GM12878 (cell line): ENCODE measurements at regions not wholly inside any gene's neighbourhood (a gene's known extent, or its start where the extent isn't known, plus 50 kb on each side); places are given as distances from the start of the nearest gene placed in this dataset.

Source experiments
- ATAC-seq: fragments of 200-7000 bp; cut with Tn5 transposase; 3 replicates; pipeline ENCODE4 v1.9.1; 2020; ENCODE audit warnings: mild to moderate bottlenecking, moderate library complexity
- BruUV-seq: library from RNA; stranded (reverse); fragments of 400-500 nt; replicated peaks from 2 replicates; lab custom pipeline; 2021; lab: Mats Ljungman, UMichigan
- CTCF ChIA-PET: fragments of 300-600 bp; sonication (Branson Sonifier 250); formaldehyde crosslinking; extraction: SDS; loops from one replicate; lab custom pipeline; 2021; ENCODE audit warnings: inconsistent platforms; lab: Yijun Ruan, JAX
- POLR2A ChIA-PET: fragments of 350-600 bp; formaldehyde crosslinking; extraction: SDS; loops from one replicate; lab custom pipeline; 2021; ENCODE audit warnings: inconsistent platforms; lab: Charles Lee
- RAD21 ChIA-PET: fragments of 300-600 bp; sonication (Branson Sonifier 250); formaldehyde crosslinking; loops from one replicate; lab custom pipeline; 2023; ENCODE audit warnings: antibody characterized with exemption; ENCODE audit not compliant: unreplicated experiment; lab: Charles Lee
- SMC1A ChIA-PET: fragments of 300-600 bp; sonication (Branson Sonifier 250); formaldehyde crosslinking; loops from one replicate; lab custom pipeline; 2023; ENCODE audit not compliant: unreplicated experiment, uncharacterized antibody; lab: Charles Lee
- DNase-seq: peaks from one replicate; pipeline ENCODE4 v3.0.0-alpha.2; 2011; ENCODE audit warnings: low read depth, low spot score
- FAIRE-seq: peaks from 3 replicates; lab custom pipeline; 2011; peaks lifted over from hg19 to GRCh38; lab: Jason Lieb, UNC
- H2AFZ ChIP-seq: 2 replicates; pipeline ENCODE4 v1.6.0; 2011; ENCODE audit warnings: low read depth, low read length, control low read depth; ENCODE audit not compliant: control insufficient read depth
- H3K27ac ChIP-seq: 2 replicates; pipeline ENCODE4 v1.5.1; 2011; ENCODE audit warnings: control low read depth; ENCODE audit not compliant: control insufficient read depth, insufficient read depth
- H3K27me3 ChIP-seq, 2 experiments: replicated peaks in 1 of 2; 2 replicates each; pipeline versions ENCODE4 v1.6.0 to v1.6.1; 2011; ENCODE audit warnings: low read length in 1 of 2; ENCODE audit not compliant: control insufficient read depth in 2 of 2, insufficient read depth in 2 of 2
- H3K36me3 ChIP-seq, 2 experiments: 2 replicates each; pipeline ENCODE4 v1.5.1; 2011; ENCODE audit warnings: low read length in 1 of 2; ENCODE audit not compliant: control insufficient read depth in 2 of 2, insufficient read depth in 2 of 2
- H3K4me1 ChIP-seq: 2 replicates; pipeline ENCODE4 v1.6.1; 2011; ENCODE audit warnings: mild to moderate bottlenecking, low read length, moderate library complexity, mixed read lengths; ENCODE audit not compliant: control insufficient read depth, insufficient read depth
- H3K4me2 ChIP-seq: 2 replicates; pipeline ENCODE4 v1.6.0; 2011; ENCODE audit warnings: control low read depth; ENCODE audit not compliant: control insufficient read depth, insufficient read depth
- H3K4me3 ChIP-seq: fragments of 200-600 bp; sonication (generic); 2 replicates; pipeline ENCODE4 v1.5.1; 2016
- H3K79me2 ChIP-seq: 2 replicates; pipeline ENCODE4 v1.6.0; 2011; ENCODE audit warnings: low read length; ENCODE audit not compliant: control insufficient read depth, insufficient read depth
- H3K9ac ChIP-seq: 2 replicates; pipeline ENCODE4 v1.8.0; 2011; ENCODE audit warnings: low read length, control low read depth, mixed read lengths; ENCODE audit not compliant: control insufficient read depth, insufficient read depth
- H3K9me3 ChIP-seq: replicated peaks from 3 replicates; pipeline ENCODE4 v1.5.1; 2011; ENCODE audit warnings: mild to moderate bottlenecking, low read length; ENCODE audit not compliant: control insufficient read depth, insufficient read depth
- H4K20me1 ChIP-seq: 2 replicates; pipeline ENCODE4 v1.6.0; 2011; ENCODE audit not compliant: control insufficient read depth, insufficient read depth
- CEBPB ChIP-seq, 2 experiments: fragments of 150-350 bp in 1 of 2; IDR thresholded peaks; 2 replicates each; pipeline ENCODE4 v1.6.1; 2012 to 2014; ENCODE audit warnings: low read depth in 2 of 2, low read length in 2 of 2, borderline replicate concordance in 1 of 2, inconsistent platforms in 1 of 2
- CREB1 ChIP-seq: IDR thresholded peaks from 2 replicates; pipeline ENCODE4 v1.6.1; 2012; ENCODE audit warnings: low read depth, mild to moderate bottlenecking, inconsistent platforms
- GABPA ChIP-seq: IDR thresholded peaks from 2 replicates; pipeline ENCODE4 v1.6.1; 2014; ENCODE audit warnings: antibody characterized with exemption, low read depth, mild to moderate bottlenecking, inconsistent platforms
- IKZF1 ChIP-seq: fragments of 450-650 bp; conservative IDR thresholded peaks from 2 replicates; pipeline ENCODE4 v1.6.1; 2017; ENCODE audit warnings: antibody characterized with exemption, mild to moderate bottlenecking
- IRF4 ChIP-seq: IDR thresholded peaks from 2 replicates; pipeline ENCODE4 v1.6.1; 2011; ENCODE audit warnings: low read depth, low read length
- MLLT1 ChIP-seq: fragments of 450-650 bp; IDR thresholded peaks from 2 replicates; pipeline ENCODE4 v1.6.1; 2016; ENCODE audit warnings: mild to moderate bottlenecking
- MYB ChIP-seq: fragments of 150-350 bp; IDR thresholded peaks from 2 replicates; pipeline ENCODE4 v1.6.1; 2014; ENCODE audit warnings: mild to moderate bottlenecking, low read depth, low read length, borderline replicate concordance
- PAX8 ChIP-seq: fragments of 450-650 bp; IDR thresholded peaks from 2 replicates; pipeline ENCODE4 v1.6.1; 2017; ENCODE audit warnings: mild to moderate bottlenecking, moderate library complexity
- PML ChIP-seq: IDR thresholded peaks from 2 replicates; pipeline ENCODE4 v1.6.1; 2012; ENCODE audit warnings: low read length, inconsistent platforms
- STAT1 ChIP-seq: fragments of 450-650 bp; conservative IDR thresholded peaks from 2 replicates; pipeline ENCODE4 v1.6.1; 2014; ENCODE audit warnings: antibody characterized with exemption, mild to moderate bottlenecking
- WGBS: methylation state at CpG from one replicate; pipeline ENCODE4 v1.1.6; 2016; ENCODE audit warnings: low lambda C conversion rate; ENCODE audit not compliant: insufficient replicate concordance, insufficient coverage; ENCODE audit errors: missing lambda C conversion rate; 5-methylcytosine and 5-hydroxymethylcytosine counted together
- in situ Hi-C: fragments of 300-500 bp; cut with MboI; formaldehyde crosslinking; loops from 9 replicates; pipeline ENCODE4 v1.14.3; 2018; ENCODE audit warnings: mixed read lengths
- intact Hi-C: fragments of 100-400 bp; cut with micrococcal nuclease; formaldehyde crosslinking; loops from one replicate; pipeline ENCODE4 v1.14.2; 2022; ENCODE audit not compliant: unreplicated experiment
- TF ChIP-seq, protein P1 (sequence below): IDR thresholded peaks from 2 replicates; pipeline ENCODE4 v1.6.1; 2012; ENCODE audit warnings: low read length, inconsistent platforms

- BruUV-seq, result no TSS peak
- DNase-seq (no peak), ATAC-seq (no peak), FAIRE-seq (no peak)
- Histone ChIP-seq H3K9me3 (peaks cover 9% of the 10 kb centered on the region; the same call in 2 of the 3 replicates), H3K4me1 (peaks cover 14% of the 10 kb centered on the region), H3K4me2 (no peak overlapping the region), H3K79me2 (no peaks in the 10 kb centered on the region), H4K20me1 (no peaks in the 10 kb centered on the region), H3K27ac (no peak overlapping the region), H2AFZ (no peak overlapping the region), H3K4me3 (no peak overlapping the region), H3K27me3 (no peaks in the 10 kb centered on the region), H3K36me3 (no peaks in the 10 kb centered on the region), H3K9ac (no peak overlapping the region)
- in situ Hi-C loops (no loop called here), intact Hi-C loops (no loop called here)
- ChIA-PET CTCF (interaction anchor here (0.7 to 0.9 kb wide), 2 partner anchors 10 to 181 kb away, joined by 3 read pairs; no protein-coding TSS in a partner anchor), SMC1A (interaction anchor here (3.8 kb wide), 1 partner anchor 12 kb away, joined by 29 read pairs; no protein-coding TSS in a partner anchor), RAD21 (no interaction called here), POLR2A (interaction anchor here (1.4 kb wide), 1 partner anchor 12 kb away, joined by 5 read pairs; no protein-coding TSS in a partner anchor)
- TF ChIP-seq IRF4, result no peak
- no peak for TF ChIP-seq PAX8
- TF ChIP-seq MLLT1, result no peak
- no peak for TF ChIP-seq CEBPB (IDR thresholded peaks at IDR 0.05; ENCODE audit: borderline replicate concordance in 1 of 2, low read depth in 2 of 2, low read length in 2 of 2)
- TF ChIP-seq PML, result no peak
- no peak for TF ChIP-seq GABPA
- TF ChIP-seq IKZF1, result no peak
- TF ChIP-seq, protein P1, sequence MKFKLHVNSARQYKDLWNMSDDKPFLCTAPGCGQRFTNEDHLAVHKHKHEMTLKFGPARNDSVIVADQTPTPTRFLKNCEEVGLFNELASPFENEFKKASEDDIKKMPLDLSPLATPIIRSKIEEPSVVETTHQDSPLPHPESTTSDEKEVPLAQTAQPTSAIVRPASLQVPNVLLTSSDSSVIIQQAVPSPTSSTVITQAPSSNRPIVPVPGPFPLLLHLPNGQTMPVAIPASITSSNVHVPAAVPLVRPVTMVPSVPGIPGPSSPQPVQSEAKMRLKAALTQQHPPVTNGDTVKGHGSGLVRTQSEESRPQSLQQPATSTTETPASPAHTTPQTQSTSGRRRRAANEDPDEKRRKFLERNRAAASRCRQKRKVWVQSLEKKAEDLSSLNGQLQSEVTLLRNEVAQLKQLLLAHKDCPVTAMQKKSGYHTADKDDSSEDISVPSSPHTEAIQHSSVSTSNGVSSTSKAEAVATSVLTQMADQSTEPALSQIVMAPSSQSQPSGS, result no peak
- TF ChIP-seq CREB1, result no peak
- TF ChIP-seq MYB, result no peak
- no peak for TF ChIP-seq STAT1
- WGBS, result 14% methylated on average over 2 of the region's 2 CpGs
Observed at GRCh38 chr10:7505196-7505595, 94.4 kb upstream of the SFMBT2 start.
